HG03571 (cell line): ENCODE measurements at regions not wholly inside any gene's neighbourhood (a gene's known extent, or its start where the extent isn't known, plus 50 kb on each side); places are given as distances from the start of the nearest gene placed in this dataset.

Source experiments
- ATAC-seq: cut with Tn5 transposase; IDR thresholded peaks from one replicate; pipeline ENCODE4 v1.9.1; 2021; ENCODE audit not compliant: unreplicated experiment

GRCh38 chr9:89744730-89745129 is 139.9 kb downstream of the GADD45G start:
- no peak for ATAC-seq

GRCh38 chr9:89745601-89746376 is 141.0 kb downstream of the GADD45G start:
- ATAC-seq = no peak

- no peak for ATAC-seq
Observed at GRCh38 chr9:89746385-89747116, 141.7 kb downstream of the GADD45G start.

GRCh38 chr9:89747596-89747995 is 142.8 kb downstream of the GADD45G start:
- ATAC-seq = no peak

GRCh38 chr9:89748021-89748670 is 143.3 kb downstream of the GADD45G start:
- ATAC-seq = no peak

GRCh38 chr9:89748831-89749499 is 144.2 kb downstream of the GADD45G start:
- no peak for ATAC-seq

- ATAC-seq = no peak
Observed at GRCh38 chr9:89749500-89750116, 144.8 kb downstream of the GADD45G start.

GRCh38 chr9:89750117-89750791 is 145.4 kb downstream of the GADD45G start:
- ATAC-seq = no peak

GRCh38 chr9:89751079-89751825 is 146.4 kb downstream of the GADD45G start:
- no peak for ATAC-seq

- ATAC-seq = no peak
Observed at GRCh38 chr9:89752154-89752553, 147.3 kb downstream of the GADD45G start.

- no peak for ATAC-seq
Observed at GRCh38 chr9:89753472-89754055, 148.8 kb downstream of the GADD45G start.

GRCh38 chr9:89754193-89754592 is 149.4 kb downstream of the GADD45G start:
- ATAC-seq = no peak

- ATAC-seq = no peak
Observed at GRCh38 chr9:89755821-89756220, 151.0 kb downstream of the GADD45G start.

- ATAC-seq = no peak
Observed at GRCh38 chr9:89756891-89757537, 152.2 kb downstream of the GADD45G start.

GRCh38 chr9:89757776-89758528 is 153.1 kb downstream of the GADD45G start:
- no peak for ATAC-seq

GRCh38 chr9:89759572-89759971 is 154.8 kb downstream of the GADD45G start:
- ATAC-seq = no peak

- no peak for ATAC-seq
Observed at GRCh38 chr9:89760123-89760522, 155.3 kb downstream of the GADD45G start.

GRCh38 chr9:89764217-89764616 is 159.4 kb downstream of the GADD45G start:
- ATAC-seq = no peak
